Type B pancreatic cell (in vitro differentiated cells): ENCODE measurements at regions not wholly inside any gene's neighbourhood (a gene's known extent, or its start where the extent isn't known, plus 50 kb on each side); places are given as distances from the start of the nearest gene placed in this dataset.

ENCODE experiments used
- DNase-seq: peaks from one replicate; pipeline ENCODE4 v3.0.0; 2021; ENCODE audit warnings: mixed read lengths; ENCODE audit not compliant: unreplicated experiment; ENCODE audit errors: extremely low spot score
- H3K27ac Mint-ChIP-seq: 2 replicates; pipeline ENCODE4 v1.8.0; 2021; ENCODE audit warnings: mild to moderate bottlenecking, mixed read lengths
- H3K27me3 Mint-ChIP-seq: 2 replicates; pipeline ENCODE4 v1.8.0; 2021; ENCODE audit warnings: mixed read lengths
- H3K36me3 Mint-ChIP-seq: 2 replicates; pipeline ENCODE4 v1.8.0; 2021; ENCODE audit warnings: mixed read lengths
- H3K4me1 Mint-ChIP-seq: one replicate; pipeline ENCODE4 v1.8.0; 2021; ENCODE audit warnings: mixed read lengths; ENCODE audit not compliant: unreplicated experiment
- H3K4me3 Mint-ChIP-seq: 2 replicates; pipeline ENCODE4 v1.8.0; 2021; ENCODE audit warnings: mild to moderate bottlenecking, mixed read lengths
- H3K9me3 Mint-ChIP-seq: 2 replicates; pipeline ENCODE4 v1.8.0; 2021; ENCODE audit warnings: mixed read lengths
- CTCF ChIP-seq: fragments of 200-600 bp; sonication (generic); conservative IDR thresholded peaks from 2 replicates; pipeline ENCODE4 v1.5.0; 2021; ENCODE audit warnings: antibody characterized with exemption, mild to moderate bottlenecking

- Mint-ChIP-seq H3K4me3 (no peak overlapping the region), H3K36me3 (no peaks in the 10 kb centered on the region), H3K27me3 (no peaks in the 10 kb centered on the region), H3K4me1 (peaks cover 29% of the 10 kb centered on the region), H3K9me3 (no peaks in the 10 kb centered on the region), H3K27ac (no peak overlapping the region)
- no peak for TF ChIP-seq CTCF
- DNase-seq: no peak
These were observed 174.7 kb upstream of the AHI1 start for GRCh38 chr6:135672256-135672655.

- Mint-ChIP-seq H3K27ac (no peak overlapping the region), H3K27me3 (no peaks in the 10 kb centered on the region), H3K4me1 (peaks cover 20% of the 10 kb centered on the region), H3K9me3 (no peaks in the 10 kb centered on the region), H3K4me3 (no peak overlapping the region), H3K36me3 (no peaks in the 10 kb centered on the region)
- TF ChIP-seq CTCF: no peak
- DNase-seq: no peak
These were observed 176.2 kb upstream of the AHI1 start for GRCh38 chr6:135673501-135674309.

- H3K27ac Mint-ChIP-seq: no peak overlapping the region
- no peak for TF ChIP-seq CTCF
These were observed 176.5 kb upstream of the PDE7B start for GRCh38 chr6:135675026-135675425.

GRCh38 chr6:135675862-135676261, 175.6 kb upstream of the PDE7B start:
- Mint-ChIP-seq H3K4me1 (peaks cover 20% of the 10 kb centered on the region), H3K27me3 (no peaks in the 10 kb centered on the region), H3K4me3 (no peak overlapping the region), H3K36me3 (no peaks in the 10 kb centered on the region), H3K9me3 (no peaks in the 10 kb centered on the region), H3K27ac (no peak overlapping the region)
- DNase-seq: no peak
- TF ChIP-seq CTCF: peak; percentile 81

More at GRCh38 chr6:135675026-135675425, 176.5 kb upstream of the PDE7B start:
- H3K4me3 Mint-ChIP-seq: no peak overlapping the region
- no peaks in the 10 kb centered on the region for H3K27me3 Mint-ChIP-seq
- H3K36me3 Mint-ChIP-seq: no peaks in the 10 kb centered on the region
- no peak for DNase-seq
- peaks cover 20% of the 10 kb centered on the region for H3K4me1 Mint-ChIP-seq
- no peaks in the 10 kb centered on the region for H3K9me3 Mint-ChIP-seq

GRCh38 chr6:135680964-135681913, 170.3 kb upstream of the PDE7B start:
- H3K27me3 Mint-ChIP-seq: no peaks in the 10 kb centered on the region
- H3K4me3 Mint-ChIP-seq: no peak overlapping the region
- H3K4me1 Mint-ChIP-seq: no peaks in the 10 kb centered on the region
- no peaks in the 10 kb centered on the region for H3K36me3 Mint-ChIP-seq
- no peak overlapping the region for H3K27ac Mint-ChIP-seq
- no peak for DNase-seq
- H3K9me3 Mint-ChIP-seq: no peaks in the 10 kb centered on the region
- TF ChIP-seq CTCF: no peak
